Loucy (cell line): ENCODE measurements at regions not wholly inside any gene's neighbourhood (a gene's known extent, or its start where the extent isn't known, plus 50 kb on each side); places are given as distances from the start of the nearest gene placed in this dataset.

ENCODE experiments used
- CTCF ChIP-seq: fragments of 200-600 bp; sonication (generic); conservative IDR thresholded peaks from 2 replicates; pipeline ENCODE4 v1.5.1; 2014; ENCODE audit warnings: mild to moderate bottlenecking, antibody characterized with exemption, low read length
- EZH2phosphoT487 ChIP-seq: fragments of 200-600 bp; IDR thresholded peaks from 2 replicates; pipeline ENCODE4 v1.6.1; 2018; ENCODE audit warnings: antibody characterized with exemption, mild to moderate bottlenecking, moderate library complexity, borderline replicate concordance

- no peak for TF ChIP-seq CTCF
- no peak for TF ChIP-seq EZH2phosphoT487
Measured at GRCh38 chr10:52540479-52540984, 226.5 kb downstream of the DKK1 start.
